NCI-H524 (cell line): ENCODE measurements at regions not wholly inside any gene's neighbourhood (a gene's known extent, or its start where the extent isn't known, plus 50 kb on each side); places are given as distances from the start of the nearest gene placed in this dataset.
"Not testable (repeated sequence)": the region's sequence is repeated elsewhere in the genome, so short reads cannot be mapped to it uniquely, and the experiment has no call there.

Source experiments
- DNase-seq, 2 experiments: peaks; one replicate each; lab custom pipeline; 2025; lab: John Stamatoyannopoulos, UW

DNA sequence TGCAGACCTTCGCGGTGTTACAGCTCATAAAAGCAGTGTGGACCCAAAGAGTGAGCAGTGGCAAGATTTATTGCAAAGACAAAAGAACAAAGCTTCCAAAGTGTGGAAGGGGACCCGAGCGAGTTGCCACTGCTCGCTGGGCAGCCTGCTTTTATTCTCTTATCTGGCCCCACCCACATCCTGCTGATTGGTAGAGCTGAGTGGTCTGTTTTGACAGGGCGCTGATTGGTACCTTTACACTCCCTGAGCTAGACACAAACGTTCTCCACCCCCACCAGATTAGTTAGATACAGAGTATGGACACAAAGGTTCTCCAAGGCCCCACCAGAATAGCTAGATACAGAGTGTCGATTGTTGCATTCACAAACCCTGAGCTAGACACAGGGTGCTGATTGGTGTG, 156.2 kb upstream of the GIMD1 start:
- DNase-seq = not testable (repeated sequence)

DNA sequence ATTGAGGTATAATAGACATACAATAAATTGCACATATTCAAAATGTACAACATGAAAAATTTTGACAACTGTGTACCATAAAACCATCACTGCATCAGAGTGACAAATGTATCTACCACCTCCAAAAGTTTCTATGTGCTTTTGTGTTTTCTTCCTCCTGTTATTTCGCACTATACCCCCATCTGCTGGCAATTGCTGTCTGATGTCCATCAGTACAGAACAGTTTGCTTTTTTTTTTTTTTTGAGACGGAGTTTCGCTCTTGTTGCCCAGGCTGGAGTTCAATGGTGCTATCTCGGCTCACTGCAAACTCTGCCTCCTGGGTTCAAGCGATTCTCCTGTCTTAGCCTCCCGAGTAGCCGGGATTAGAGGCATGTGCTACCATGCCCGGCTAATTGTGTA, 154.3 kb upstream of the GIMD1 start:
- no peak for DNase-seq

DNA sequence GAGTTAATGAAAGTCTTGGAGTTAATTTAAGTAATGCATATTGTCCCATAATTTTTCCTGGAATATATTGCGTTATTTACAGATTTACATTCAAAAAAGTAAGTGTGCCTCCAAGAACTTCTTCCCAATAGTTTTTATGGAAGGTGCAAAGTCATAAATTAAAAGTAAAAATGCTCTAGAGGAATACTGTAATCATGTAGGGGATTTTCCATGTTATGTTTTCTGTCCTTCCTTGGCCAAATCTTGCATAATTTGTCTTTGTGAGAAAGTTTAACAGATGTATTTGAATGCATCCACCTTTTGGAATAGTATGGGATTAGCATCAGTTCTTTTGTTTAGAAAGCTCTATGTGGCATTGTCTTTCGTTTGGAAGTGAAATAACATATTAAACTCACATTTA, 144.1 kb upstream of the GIMD1 start:
- DNase-seq = no peak

DNA sequence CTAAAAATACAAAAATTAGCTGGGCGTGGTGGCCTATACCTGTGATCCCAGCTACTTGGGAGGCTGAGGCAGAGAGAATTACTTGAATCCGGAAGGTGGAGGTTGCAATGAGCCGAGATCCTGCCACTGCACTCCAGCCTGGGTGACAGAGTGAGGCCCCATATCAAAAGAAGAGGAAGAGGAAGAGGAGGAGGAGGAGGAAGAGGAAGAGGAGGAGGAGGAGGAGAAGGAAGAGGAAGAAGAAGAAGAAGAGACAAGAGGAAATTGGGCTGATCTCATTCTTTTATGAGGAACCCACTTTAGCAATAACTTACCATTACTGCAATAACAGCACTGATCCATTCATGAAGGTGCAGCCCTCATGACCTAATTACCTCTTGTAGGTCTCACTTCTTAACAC, 138.9 kb upstream of the GIMD1 start:
- no peak for DNase-seq

DNA sequence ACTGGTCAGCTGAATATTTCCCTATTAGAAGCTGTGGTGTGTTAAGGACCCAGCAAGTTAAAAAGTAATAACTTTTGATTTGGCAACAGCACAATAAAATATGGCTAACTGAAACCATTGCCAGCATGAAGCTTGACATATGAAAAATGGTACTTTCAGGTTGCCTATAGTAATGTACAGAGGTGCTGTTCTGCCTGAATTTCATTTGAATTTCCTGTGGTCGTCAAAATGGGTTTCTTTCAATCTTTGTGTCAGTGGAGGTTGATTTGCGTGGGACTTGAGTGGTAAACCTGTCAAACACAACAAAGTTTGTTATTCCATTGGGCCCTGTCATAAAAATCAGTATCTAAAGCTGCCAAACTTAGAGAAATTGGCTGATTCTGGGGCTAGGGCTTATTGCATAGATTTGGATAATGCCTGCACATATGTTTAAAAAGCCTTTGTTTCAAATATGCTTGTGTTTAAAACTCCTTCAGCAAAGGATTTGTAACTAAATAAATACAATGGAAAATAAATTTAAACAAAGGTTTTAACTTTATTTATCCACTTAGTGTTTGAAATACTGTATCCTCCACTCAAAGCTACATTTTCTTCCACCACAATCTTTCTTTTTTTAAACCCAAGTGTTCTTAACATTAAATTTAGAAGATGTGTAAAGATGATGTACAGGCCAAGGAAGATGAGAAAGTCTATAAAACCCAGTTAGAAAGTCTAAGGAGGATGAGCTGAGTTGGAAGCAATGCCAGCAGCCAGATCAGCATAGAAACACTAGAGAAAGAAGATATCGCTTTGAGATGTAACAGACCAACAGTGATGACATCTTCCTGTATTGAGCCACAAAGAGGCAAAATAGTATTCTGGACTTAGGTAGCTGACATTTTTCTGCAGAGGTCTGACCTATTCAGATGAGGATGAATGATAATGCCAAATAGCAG, 134.8 kb upstream of the GIMD1 start:
- no peak for DNase-seq

DNA sequence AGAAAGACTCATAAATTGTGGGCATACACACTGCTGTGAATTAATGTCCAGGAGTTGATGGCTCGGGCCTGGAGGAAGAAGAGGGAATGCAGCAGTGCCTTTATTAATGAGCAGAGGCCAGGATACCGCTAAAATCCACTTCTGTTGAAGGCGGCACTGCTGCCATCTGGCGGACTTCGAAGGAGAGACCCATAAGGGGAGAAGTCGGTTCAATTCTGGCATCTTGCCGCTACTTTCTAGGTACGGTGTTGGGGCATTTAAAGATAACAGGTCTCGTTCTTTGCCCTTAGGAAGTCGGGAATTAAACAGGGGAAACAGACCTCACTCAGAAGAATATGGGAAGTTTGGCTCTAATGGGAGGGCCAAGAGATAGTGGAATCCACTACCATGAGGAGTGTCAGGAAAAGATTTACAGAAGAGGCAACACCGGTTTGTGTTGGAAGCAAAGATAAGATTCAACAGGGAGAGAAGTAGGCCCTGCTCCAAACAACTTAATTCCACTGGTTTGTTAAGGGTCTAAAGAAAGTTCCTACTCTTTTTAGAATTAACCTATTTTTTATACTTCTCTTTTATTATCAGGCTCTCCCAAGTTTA, 133.6 kb upstream of the GIMD1 start:
- peak; percentile 10 to 57 for DNase-seq

DNA sequence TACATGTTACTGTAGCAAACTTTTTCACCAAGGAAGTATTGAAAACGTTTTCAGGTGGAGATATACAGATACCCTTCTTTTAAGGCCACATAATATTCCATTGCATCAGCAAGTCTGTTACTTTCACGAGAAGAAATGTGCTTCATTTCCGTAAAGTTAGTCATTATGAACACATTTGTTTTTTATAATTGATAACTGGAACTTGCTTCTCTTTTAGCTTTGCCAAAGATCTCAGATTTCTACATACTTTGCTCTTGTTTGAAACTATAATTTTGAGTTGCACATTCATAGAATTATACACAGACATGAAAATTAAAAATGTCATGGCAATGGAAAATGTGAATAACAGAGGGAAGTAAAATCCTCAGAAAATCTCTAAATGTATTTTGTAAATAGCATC, 128.7 kb upstream of the GIMD1 start:
- no peak for DNase-seq

DNA sequence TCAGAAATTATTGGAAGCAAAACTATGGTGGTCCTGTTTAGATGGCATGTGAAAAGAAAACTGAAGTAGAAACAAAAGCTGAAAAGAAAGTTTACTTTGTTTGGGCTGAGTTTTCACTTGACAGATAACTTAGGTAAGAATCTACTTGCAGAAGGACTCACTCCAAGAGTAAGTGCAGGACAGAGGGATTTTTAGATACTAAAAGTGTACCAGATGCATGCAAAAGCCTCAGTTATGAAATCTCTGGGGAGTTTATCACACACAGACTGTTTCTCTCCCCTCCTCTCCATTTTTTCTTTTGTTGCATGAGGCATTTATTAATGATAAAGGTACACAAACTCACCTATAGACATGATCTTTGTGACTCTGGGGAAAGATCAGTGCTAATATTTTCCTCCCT, 127.5 kb upstream of the GIMD1 start:
- no peak for DNase-seq

DNA sequence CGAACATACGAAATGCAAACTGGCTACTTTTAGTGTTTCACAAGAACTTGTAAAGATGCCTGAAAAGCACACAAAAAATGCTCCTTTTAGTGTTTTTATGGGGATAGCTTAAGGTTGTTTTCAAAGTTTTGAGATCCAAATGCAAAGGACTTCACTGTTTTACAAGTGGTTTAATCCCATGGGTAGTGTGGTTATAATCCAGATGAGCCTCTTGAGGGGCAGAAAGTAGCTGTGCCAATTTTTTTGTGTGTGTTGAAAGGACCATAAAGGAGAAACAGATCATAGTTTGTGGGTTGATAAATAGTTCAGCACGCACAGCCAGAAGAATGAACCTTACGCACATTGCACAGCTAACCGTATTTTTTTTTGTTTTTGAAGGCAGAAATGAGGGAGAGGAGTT, 126.9 kb upstream of the GIMD1 start:
- DNase-seq = no peak

DNA sequence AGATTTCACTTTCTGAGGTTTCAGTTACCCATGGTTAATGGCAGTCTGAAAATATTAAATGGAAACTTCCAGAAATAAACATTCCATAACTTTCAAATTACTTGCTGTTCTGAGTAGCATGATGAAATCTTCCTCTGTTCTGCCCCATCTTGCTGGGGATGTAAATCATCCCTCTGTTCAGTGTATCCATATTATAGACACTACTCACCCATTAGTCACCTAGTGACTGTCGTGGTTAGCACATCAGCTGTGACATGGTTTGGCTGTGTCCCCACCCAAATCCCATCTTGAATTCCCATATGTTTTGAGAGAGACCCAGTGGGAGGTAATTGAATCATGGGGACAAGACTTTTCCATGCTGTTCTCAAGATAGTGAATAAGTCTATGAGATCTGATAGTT, 125.5 kb upstream of the GIMD1 start:
- no peak for DNase-seq

DNA sequence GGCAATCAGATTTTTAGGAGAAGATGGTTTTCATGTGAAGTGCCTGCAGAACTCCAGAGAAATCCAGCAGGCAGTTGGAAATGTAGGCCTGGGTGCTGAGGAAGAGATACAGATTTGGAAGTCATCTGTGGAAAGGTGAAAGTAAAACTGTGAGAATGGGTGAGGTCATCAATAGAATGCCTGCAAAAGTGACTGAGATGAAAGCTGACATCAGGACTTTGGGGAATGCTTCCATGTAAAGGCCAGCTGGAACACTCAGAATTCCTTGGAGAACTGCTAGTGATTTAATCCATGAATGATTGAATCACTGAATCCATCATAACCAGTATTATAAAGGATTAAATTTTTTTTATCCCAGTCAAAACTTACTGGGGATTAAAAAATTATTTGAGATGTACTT, 124.5 kb upstream of the GIMD1 start:
- DNase-seq = no peak

DNA sequence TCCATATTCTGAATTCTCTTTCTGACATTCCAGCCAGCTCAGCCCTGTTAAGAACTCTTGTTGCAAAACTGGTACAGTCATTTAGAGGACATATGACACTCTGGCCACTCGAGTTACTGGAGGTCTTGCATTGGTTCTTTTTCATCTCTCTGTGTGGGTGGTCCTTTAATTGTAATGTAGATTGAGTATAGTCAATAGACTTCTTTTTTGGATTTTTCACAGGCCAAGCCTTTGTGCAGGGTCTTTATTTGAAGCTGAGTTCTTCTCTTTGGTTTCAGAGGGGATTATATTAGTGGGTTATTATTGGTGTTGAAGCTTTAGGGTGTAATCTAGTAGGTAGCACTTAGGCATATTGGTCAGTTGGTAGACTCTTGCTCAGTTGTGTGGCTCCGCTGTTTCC, 118.0 kb upstream of the GIMD1 start:
- no peak for DNase-seq

DNA sequence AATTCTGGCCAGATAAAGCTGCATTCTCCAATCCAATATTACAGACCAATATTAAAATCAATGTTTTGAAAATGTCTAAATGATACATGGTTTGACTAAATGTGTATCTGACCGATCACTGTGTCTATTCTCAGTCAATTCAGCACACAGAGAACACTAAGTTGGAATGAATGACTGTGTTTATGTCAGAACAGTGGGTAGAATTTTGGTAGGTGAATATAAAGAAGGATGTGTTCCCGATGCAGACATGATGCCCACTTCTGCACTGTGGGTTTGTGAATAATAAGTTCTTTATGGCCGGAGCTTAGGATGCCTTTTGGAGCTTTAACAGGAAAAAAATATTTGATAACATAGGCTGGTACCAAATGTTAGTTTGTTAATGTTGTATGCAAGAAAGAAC, 113.2 kb upstream of the GIMD1 start:
- no peak for DNase-seq

DNA sequence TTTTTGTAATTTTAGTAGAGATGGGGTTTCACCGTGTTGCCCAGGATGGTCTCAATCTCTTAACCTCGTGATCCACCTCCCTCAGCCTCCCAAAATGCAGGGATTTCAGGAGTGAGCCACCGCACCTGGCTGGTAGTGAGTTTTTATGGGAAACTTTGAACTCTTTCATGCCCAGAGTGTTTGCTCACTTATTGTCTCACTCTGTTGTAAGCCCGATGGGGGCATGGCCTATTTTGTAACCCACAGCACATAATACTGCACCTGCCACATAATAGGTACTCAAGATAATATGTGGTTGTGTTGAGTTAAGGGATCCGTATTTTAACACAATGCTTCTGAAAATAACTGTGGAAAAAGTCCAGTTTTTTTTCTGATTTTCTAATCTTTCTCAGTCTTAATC, 109.6 kb upstream of the GIMD1 start:
- DNase-seq = no peak

DNA sequence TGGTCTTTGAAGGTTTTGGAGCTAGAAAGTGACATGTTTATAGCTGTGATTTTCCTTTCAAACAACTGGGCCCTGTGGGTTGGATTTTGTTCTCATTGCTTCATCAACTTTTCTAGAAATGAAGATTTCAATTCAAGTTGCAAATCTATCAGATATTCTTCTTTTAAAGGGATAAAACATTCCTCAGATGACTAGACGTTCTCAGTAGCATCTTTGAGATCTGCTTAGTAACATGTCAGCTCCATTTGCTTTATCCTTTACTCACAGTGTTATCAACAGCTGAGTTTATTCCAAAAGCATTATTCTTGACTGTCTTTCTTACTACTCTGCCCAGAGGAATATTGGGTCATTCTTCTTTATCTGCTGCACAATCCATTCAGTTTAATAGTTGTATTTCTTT, 108.2 kb upstream of the GIMD1 start:
- no peak for DNase-seq

DNA sequence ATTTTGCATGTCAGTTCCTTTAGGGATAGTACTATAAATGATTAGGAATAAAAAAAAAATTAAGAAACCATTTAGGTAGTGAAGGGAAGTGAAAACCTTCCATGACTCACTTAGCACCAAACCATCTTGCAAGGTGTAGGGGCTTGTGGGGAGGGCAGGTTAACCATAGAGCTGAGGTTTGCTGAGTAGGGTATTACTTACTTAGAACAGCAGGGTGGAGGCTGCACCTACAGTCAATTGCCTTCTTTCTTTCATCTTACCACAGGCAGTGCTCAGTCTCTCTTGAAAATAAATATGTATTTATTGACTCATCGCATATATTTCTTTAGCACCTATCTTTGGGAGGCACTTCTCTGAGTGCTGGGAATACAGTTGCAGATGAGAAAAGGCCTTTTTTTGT, 104.9 kb upstream of the GIMD1 start:
- no peak for DNase-seq

DNA sequence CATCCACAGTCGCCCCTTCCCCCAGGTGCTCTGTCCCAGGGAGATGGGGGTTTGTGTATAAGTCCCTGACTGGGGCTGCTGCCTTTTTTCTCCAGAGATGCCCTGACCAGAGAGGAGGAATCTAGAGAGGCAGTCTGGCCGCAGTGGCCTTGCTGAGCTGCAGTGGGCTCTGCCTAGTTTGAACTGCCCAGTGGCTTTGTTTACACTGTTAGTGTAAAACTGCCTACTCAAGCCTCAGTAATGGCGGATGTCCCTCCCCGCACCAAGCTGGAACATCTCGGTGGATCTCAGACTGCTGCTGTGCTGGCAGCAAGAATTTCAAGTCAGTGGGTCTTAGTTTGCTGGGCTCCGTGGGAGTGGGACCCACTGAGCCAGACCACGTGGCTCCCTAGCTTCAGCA, 102.6 kb upstream of the GIMD1 start:
- DNase-seq = no peak

DNA sequence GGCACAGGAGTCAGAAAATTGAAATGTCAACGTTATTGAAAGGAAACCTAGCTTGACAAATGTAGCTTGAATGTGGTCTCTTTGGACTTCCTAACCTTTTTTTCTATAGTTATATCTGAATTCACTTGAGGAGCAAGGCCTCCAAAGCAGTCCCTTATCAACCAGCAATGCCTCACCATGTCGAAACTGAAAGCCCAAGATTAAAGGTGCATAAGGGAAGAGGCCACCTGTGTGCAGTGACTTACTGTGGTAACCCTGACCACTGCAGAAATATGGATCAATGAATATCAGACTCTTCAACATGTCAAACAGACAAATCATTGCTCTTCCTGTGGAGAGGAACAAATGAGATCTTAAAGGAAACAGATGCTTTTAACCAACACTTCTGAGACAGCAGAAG, 95.0 kb upstream of the GIMD1 start:
- no peak for DNase-seq

DNA sequence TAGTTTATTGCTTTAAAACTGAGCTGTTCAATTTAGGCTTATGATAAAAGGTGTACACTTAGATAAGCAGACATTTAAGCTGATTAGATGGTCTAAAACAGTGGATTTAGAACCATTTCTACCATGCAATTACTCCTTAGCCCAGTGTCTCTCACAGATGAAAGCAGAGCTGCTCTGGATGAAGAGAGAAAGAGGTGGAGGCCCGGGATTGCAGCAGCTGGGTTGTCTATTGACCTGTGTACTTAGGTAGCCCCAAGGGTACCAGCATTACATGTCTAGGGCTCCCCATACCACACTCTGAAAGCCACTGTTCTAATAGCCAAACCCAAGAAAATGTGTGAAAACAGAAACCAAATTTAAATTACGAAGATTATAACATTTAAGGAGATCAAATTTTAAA, 86.0 kb upstream of the GIMD1 start:
- peak; percentile 3 to 44 for DNase-seq

DNA sequence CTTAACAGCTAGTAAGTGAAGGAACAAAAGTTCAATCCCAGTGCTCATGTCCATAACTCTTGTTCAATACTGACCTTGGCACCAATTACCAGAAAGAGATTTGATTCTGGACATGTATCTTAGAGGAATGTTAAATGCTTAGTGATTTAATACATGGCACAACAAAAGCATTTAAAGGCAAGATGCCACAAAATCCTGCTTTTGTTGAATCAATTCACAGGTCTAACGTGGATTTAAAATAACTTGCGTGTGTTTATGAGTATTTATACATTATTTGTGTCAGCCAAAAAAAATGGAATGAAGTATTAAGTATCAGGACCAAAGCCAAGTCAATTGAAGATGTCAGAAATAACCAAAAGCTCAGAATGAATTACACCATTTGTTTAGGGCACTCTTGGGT, 85.4 kb upstream of the GIMD1 start:
- DNase-seq = no peak

DNA sequence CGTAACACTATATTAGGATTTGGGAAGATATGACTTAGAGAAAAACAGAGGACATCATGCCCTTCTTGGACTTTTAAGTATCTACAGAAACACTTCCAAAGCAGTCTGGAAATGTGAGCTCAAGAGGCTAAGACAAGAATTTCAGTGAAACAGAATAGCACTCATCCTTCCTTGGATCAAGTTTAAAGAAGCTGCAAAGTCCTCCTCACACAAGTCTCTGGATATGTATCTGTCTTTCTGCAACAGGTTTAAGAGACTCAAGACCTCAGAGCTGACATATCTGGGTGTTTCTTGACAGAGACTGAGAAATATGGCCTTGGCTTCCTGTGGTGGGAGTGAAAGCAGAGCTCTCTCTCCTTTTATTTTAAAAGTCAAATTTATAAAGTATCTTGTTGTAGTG, 82.5 kb upstream of the GIMD1 start:
- no peak for DNase-seq

DNA sequence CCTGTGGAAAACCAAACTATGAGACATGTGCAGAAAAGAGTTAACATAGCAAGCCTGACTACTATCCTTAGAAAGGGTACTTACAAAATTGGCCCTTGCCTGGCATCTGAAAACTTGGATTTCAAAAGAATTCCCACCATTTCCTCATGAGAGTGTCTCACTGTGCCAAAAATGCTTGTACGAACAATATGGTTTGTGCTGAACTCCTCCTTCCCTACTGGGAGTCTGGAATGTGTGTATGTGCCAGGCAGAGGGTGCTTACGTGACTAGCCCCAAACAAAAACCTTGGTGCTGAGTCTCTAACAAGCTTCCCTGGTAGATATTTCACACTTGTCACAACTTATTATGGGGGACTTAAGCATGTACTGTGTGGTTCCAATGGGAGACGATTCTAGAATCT, 81.7 kb upstream of the GIMD1 start:
- no peak for DNase-seq

DNA sequence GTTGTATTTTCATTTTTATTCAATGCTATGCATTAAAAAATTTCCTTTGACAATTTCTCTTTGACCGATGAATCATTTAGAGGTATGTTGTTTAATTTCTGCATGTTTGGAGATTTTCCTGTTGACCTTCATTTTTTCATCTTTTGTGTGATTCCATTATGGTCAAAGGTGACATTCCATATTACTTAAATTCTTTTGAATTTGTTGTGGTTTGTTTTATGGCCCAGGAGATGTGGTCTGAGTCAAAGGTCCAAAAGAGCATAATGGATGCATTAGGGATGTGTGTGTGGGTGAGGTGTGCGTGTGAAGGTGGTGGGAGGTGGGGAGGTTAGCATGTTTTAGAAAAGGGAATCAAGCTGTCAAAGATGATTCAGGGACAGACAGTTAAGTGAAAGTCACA, 76.0 kb upstream of the GIMD1 start:
- DNase-seq = no peak

DNA sequence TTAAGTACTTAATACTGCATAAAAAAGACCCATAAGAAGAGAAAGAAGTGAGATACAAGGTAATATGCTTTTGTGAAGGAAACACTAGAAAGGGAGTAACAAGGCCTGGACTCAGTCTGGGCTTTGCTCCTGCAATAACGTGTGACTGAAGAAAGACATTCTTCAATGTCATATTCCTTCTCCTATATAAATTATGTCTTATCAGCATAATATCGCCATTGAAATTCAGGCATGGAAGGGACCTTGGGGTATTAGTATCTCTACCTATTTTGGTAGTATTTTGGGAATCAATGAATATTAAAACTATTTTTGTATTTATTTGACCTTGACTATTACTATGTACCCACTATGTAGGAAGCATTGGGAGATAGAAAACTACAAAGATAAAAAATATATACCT, 62.2 kb upstream of the GIMD1 start:
- DNase-seq = no peak
